Activated CD4-positive, alpha-beta memory T cell treated with anti-CD3 and anti-CD28 coated beads for 36 hours (primary cell): ENCODE measurements at regions not wholly inside any gene's neighbourhood (a gene's known extent, or its start where the extent isn't known, plus 50 kb on each side); places are given as distances from the start of the nearest gene placed in this dataset.

Source experiments
- CTCF ChIA-PET: fragments of 350-600 bp; sonication (Branson Sonifier 250); formaldehyde crosslinking; loops from one replicate; lab custom pipeline; 2021; ENCODE audit warnings: antibody characterized with exemption, inconsistent platforms; lab: Charles Lee
- POLR2A ChIA-PET: fragments of 350-600 bp; sonication (Branson Sonifier 250); formaldehyde crosslinking; loops from one replicate; lab custom pipeline; 2021; ENCODE audit warnings: antibody characterized with exemption; lab: Charles Lee
- DNase-seq: peaks from one replicate; pipeline ENCODE4 v3.0.0-alpha.2; 2020
- H3K27ac Mint-ChIP-seq: one replicate; pipeline ENCODE4 v1.8.0; 2021; ENCODE audit warnings: mixed read lengths
- H3K27me3 Mint-ChIP-seq: one replicate; pipeline ENCODE4 v1.8.0; 2021; ENCODE audit warnings: mixed read lengths
- H3K36me3 Mint-ChIP-seq: one replicate; pipeline ENCODE4 v1.8.0; 2021; ENCODE audit warnings: mixed read lengths
- H3K4me1 Mint-ChIP-seq: one replicate; pipeline ENCODE4 v1.8.0; 2021; ENCODE audit warnings: low read depth, mixed read lengths
- H3K4me3 Mint-ChIP-seq: one replicate; pipeline ENCODE4 v1.8.0; 2021; ENCODE audit warnings: mild to moderate bottlenecking, mixed read lengths
- H3K9me3 Mint-ChIP-seq: one replicate; pipeline ENCODE4 v1.8.0; 2021; ENCODE audit warnings: mixed read lengths
- intact Hi-C: fragments of 100-400 bp; cut with micrococcal nuclease; formaldehyde crosslinking; loops from one replicate; pipeline ENCODE4 v1.15.1; 2023

GRCh38 chr3:135539351-135539750 is 426.2 kb upstream of the PPP2R3A start:
- H3K4me1 Mint-ChIP-seq: no peaks in the 10 kb centered on the region
- intact Hi-C loops: no loop called here
- no peak overlapping the region for H3K4me3 Mint-ChIP-seq
- DNase-seq: no peak
- ChIA-PET POLR2A (no interaction called here), CTCF (no interaction called here)
- H3K9me3 Mint-ChIP-seq: peaks cover 3% of the 10 kb centered on the region
- no peaks in the 10 kb centered on the region for H3K27me3 Mint-ChIP-seq
- no peaks in the 10 kb centered on the region for H3K36me3 Mint-ChIP-seq
- H3K27ac Mint-ChIP-seq: no peak overlapping the region

GRCh38 chr3:135539854-135540253 is 425.7 kb upstream of the PPP2R3A start:
- peaks cover 3% of the 10 kb centered on the region for H3K9me3 Mint-ChIP-seq
- intact Hi-C loops: no loop called here
- no peak overlapping the region for H3K4me3 Mint-ChIP-seq
- ChIA-PET POLR2A (no interaction called here), CTCF (no interaction called here)
- H3K27me3 Mint-ChIP-seq: no peaks in the 10 kb centered on the region
- no peaks in the 10 kb centered on the region for H3K4me1 Mint-ChIP-seq
- no peak for DNase-seq
- H3K36me3 Mint-ChIP-seq: no peaks in the 10 kb centered on the region
- no peak overlapping the region for H3K27ac Mint-ChIP-seq

GRCh38 chr3:135549928-135550494 is 415.5 kb upstream of the PPP2R3A start:
- Mint-ChIP-seq H3K9me3 (no peaks in the 10 kb centered on the region), H3K4me3 (no peak overlapping the region), H3K27ac (no peak overlapping the region), H3K36me3 (no peaks in the 10 kb centered on the region), H3K27me3 (no peaks in the 10 kb centered on the region), H3K4me1 (no peaks in the 10 kb centered on the region)
- DNase-seq: no peak
- ChIA-PET CTCF (no interaction called here), POLR2A (no interaction called here)
- intact Hi-C loops: no loop called here

GRCh38 chr3:135556174-135556573 is 409.4 kb upstream of the PPP2R3A start:
- Mint-ChIP-seq H3K27ac (no peak overlapping the region), H3K9me3 (no peaks in the 10 kb centered on the region), H3K4me1 (no peaks in the 10 kb centered on the region), H3K4me3 (no peak overlapping the region), H3K36me3 (no peaks in the 10 kb centered on the region), H3K27me3 (no peaks in the 10 kb centered on the region)
- ChIA-PET CTCF (no interaction called here), POLR2A (no interaction called here)
- DNase-seq: no peak
- intact Hi-C loops: no loop called here

- Mint-ChIP-seq H3K9me3 (no peaks in the 10 kb centered on the region), H3K27me3 (no peaks in the 10 kb centered on the region), H3K4me1 (no peaks in the 10 kb centered on the region), H3K4me3 (no peak overlapping the region), H3K36me3 (no peaks in the 10 kb centered on the region), H3K27ac (no peak overlapping the region)
- CTCF ChIA-PET: no interaction called here
- no peak for DNase-seq
- intact Hi-C loops: no loop called here
- POLR2A ChIA-PET: no interaction called here
Measured at GRCh38 chr3:135558150-135558783, 407.3 kb upstream of the PPP2R3A start.

GRCh38 chr3:135558906-135559305 is 406.6 kb upstream of the PPP2R3A start:
- Mint-ChIP-seq H3K4me3 (no peak overlapping the region), H3K36me3 (no peaks in the 10 kb centered on the region), H3K4me1 (no peaks in the 10 kb centered on the region), H3K9me3 (no peaks in the 10 kb centered on the region), H3K27ac (no peak overlapping the region), H3K27me3 (no peaks in the 10 kb centered on the region)
- ChIA-PET POLR2A (no interaction called here), CTCF (no interaction called here)
- intact Hi-C loops: no loop called here
- no peak for DNase-seq

GRCh38 chr3:135559802-135560201 is 405.7 kb upstream of the PPP2R3A start:
- Mint-ChIP-seq H3K4me3 (no peak overlapping the region), H3K9me3 (no peaks in the 10 kb centered on the region), H3K4me1 (no peaks in the 10 kb centered on the region), H3K36me3 (no peaks in the 10 kb centered on the region), H3K27ac (no peak overlapping the region), H3K27me3 (no peaks in the 10 kb centered on the region)
- intact Hi-C loops: no loop called here
- no peak for DNase-seq
- POLR2A ChIA-PET: no interaction called here
- CTCF ChIA-PET: no interaction called here

- POLR2A ChIA-PET: no interaction called here
- Mint-ChIP-seq H3K27me3 (no peaks in the 10 kb centered on the region), H3K27ac (no peak overlapping the region), H3K9me3 (no peaks in the 10 kb centered on the region), H3K4me3 (no peak overlapping the region), H3K36me3 (no peaks in the 10 kb centered on the region), H3K4me1 (no peaks in the 10 kb centered on the region)
- no peak for DNase-seq
- intact Hi-C loops: no loop called here
- CTCF ChIA-PET: no interaction called here
Measured at GRCh38 chr3:135560847-135561246, 404.7 kb upstream of the PPP2R3A start.

- H3K4me1 Mint-ChIP-seq: no peaks in the 10 kb centered on the region
- CTCF ChIA-PET: no interaction called here
Measured at GRCh38 chr3:135564696-135565095, 400.8 kb upstream of the PPP2R3A start.

GRCh38 chr3:135565546-135565945 is 400.0 kb upstream of the PPP2R3A start:
- H3K4me3 Mint-ChIP-seq: no peak overlapping the region
- no peak overlapping the region for H3K27ac Mint-ChIP-seq
- DNase-seq: no peak
- H3K9me3 Mint-ChIP-seq: no peaks in the 10 kb centered on the region
- ChIA-PET POLR2A (no interaction called here), CTCF (no interaction called here)
- H3K4me1 Mint-ChIP-seq: no peaks in the 10 kb centered on the region
- no peaks in the 10 kb centered on the region for H3K27me3 Mint-ChIP-seq
- intact Hi-C loops: no loop called here
- H3K36me3 Mint-ChIP-seq: no peaks in the 10 kb centered on the region

More at GRCh38 chr3:135564696-135565095, 400.8 kb upstream of the PPP2R3A start:
- Mint-ChIP-seq H3K9me3 (no peaks in the 10 kb centered on the region), H3K27me3 (no peaks in the 10 kb centered on the region), H3K36me3 (no peaks in the 10 kb centered on the region), H3K4me3 (no peak overlapping the region), H3K27ac (no peak overlapping the region)
- POLR2A ChIA-PET: no interaction called here
- intact Hi-C loops: no loop called here
- no peak for DNase-seq

GRCh38 chr3:135567223-135567622 is 398.3 kb upstream of the PPP2R3A start:
- intact Hi-C loops: no loop called here
- Mint-ChIP-seq H3K4me3 (no peak overlapping the region), H3K9me3 (no peaks in the 10 kb centered on the region), H3K27ac (no peak overlapping the region), H3K36me3 (no peaks in the 10 kb centered on the region), H3K4me1 (no peaks in the 10 kb centered on the region), H3K27me3 (no peaks in the 10 kb centered on the region)
- DNase-seq: no peak
- POLR2A ChIA-PET: no interaction called here
- CTCF ChIA-PET: no interaction called here

GRCh38 chr3:135576751-135577150 is 388.8 kb upstream of the PPP2R3A start:
- H3K9me3 Mint-ChIP-seq: no peaks in the 10 kb centered on the region
- CTCF ChIA-PET: no interaction called here
- H3K4me3 Mint-ChIP-seq: no peak overlapping the region
- no peak for DNase-seq
- H3K27me3 Mint-ChIP-seq: no peaks in the 10 kb centered on the region
- POLR2A ChIA-PET: no interaction called here
- no peaks in the 10 kb centered on the region for H3K4me1 Mint-ChIP-seq
- intact Hi-C loops: no loop called here
- no peaks in the 10 kb centered on the region for H3K36me3 Mint-ChIP-seq
- H3K27ac Mint-ChIP-seq: no peak overlapping the region

- no peak for DNase-seq
- Mint-ChIP-seq H3K4me3 (no peak overlapping the region), H3K36me3 (no peaks in the 10 kb centered on the region), H3K4me1 (no peaks in the 10 kb centered on the region), H3K9me3 (no peaks in the 10 kb centered on the region), H3K27me3 (no peaks in the 10 kb centered on the region), H3K27ac (no peak overlapping the region)
- intact Hi-C loops: no loop called here
- ChIA-PET CTCF (no interaction called here), POLR2A (no interaction called here)
Measured at GRCh38 chr3:135581806-135582205, 383.7 kb upstream of the PPP2R3A start.
